ENCODE measurements at regions not wholly inside any gene's neighbourhood (a gene's known extent, or its start where the extent isn't known, plus 50 kb on each side); places are given as distances from the start of the nearest gene placed in this dataset.

GRCh38 chr16:5604770-5605169, 507.2 kb upstream of the EEF2KMT start:
- Histone ChIP-seq H3K4me1 (ENCODE audit: insufficient read depth) (no peaks in the 10 kb centered on the region), H3K27me3 (replicated peaks; ENCODE audit: insufficient read depth) (no peaks in the 10 kb centered on the region), H4K20me1 (ENCODE audit: insufficient read depth) (no peaks in the 10 kb centered on the region), H3K36me3 (ENCODE audit: low read depth) (no peaks in the 10 kb centered on the region), H3K9ac (no peak overlapping the region), H3K4me2 (ENCODE audit: unreplicated experiment) (no peak overlapping the region), H3K9me3 (ENCODE audit: low read depth) (no peaks in the 10 kb centered on the region), H3K4me3 (no peak overlapping the region), H3K79me2 (ENCODE audit: insufficient read depth) (no peaks in the 10 kb centered on the region), H2AFZ (no peak overlapping the region), H3F3A (ENCODE audit: insufficient read depth) (no peaks in the 10 kb centered on the region), H3K27ac (no peak overlapping the region), H3K9me2 (ENCODE audit: insufficient read depth) (no peaks in the 10 kb centered on the region)
- in situ Hi-C loops (cut with MboI) = no loop called here
- DNase-seq = no peak
- no peak for TF ChIP-seq EZH2phosphoT487 (IDR thresholded peaks at IDR 0.05; ENCODE audit: insufficient read depth, low read depth)
- TF ChIP-seq EZH2 (IDR thresholded peaks at IDR 0.05; ENCODE audit: insufficient read depth, poor library complexity, severe bottlenecking) = no peak
- WGBS, 2 experiments (ENCODE audit: low coverage in 1 of 2, low lambda C conversion rate in 2 of 2, missing lambda C conversion rate in 2 of 2) = 17 to 19% methylated on average over 8 of the region's 8 CpGs

GRCh38 chr16:5603836-5604235, 506.2 kb upstream of the EEF2KMT start:
- no peaks in the 10 kb centered on the region for H4K20me1 ChIP-seq (ENCODE audit: insufficient read depth)
- no peak overlapping the region for H3K9ac ChIP-seq
- TF ChIP-seq EZH2phosphoT487 (IDR thresholded peaks at IDR 0.05; ENCODE audit: insufficient read depth, low read depth) = no peak
- TF ChIP-seq EZH2 (IDR thresholded peaks at IDR 0.05; ENCODE audit: insufficient read depth, poor library complexity, severe bottlenecking) = no peak
- no peak for DNase-seq
- H3F3A ChIP-seq (ENCODE audit: insufficient read depth) = no peaks in the 10 kb centered on the region
- no peaks in the 10 kb centered on the region for H3K79me2 ChIP-seq (ENCODE audit: insufficient read depth)
- H3K36me3 ChIP-seq (ENCODE audit: low read depth) = no peaks in the 10 kb centered on the region
- WGBS, 2 experiments (ENCODE audit: low coverage in 1 of 2, low lambda C conversion rate in 2 of 2, missing lambda C conversion rate in 2 of 2) = 18 to 24% methylated on average over 4 of the region's 4 CpGs
- no peak overlapping the region for H3K27ac ChIP-seq
- in situ Hi-C loops (cut with MboI) = no loop called here
- no peak overlapping the region for H3K4me3 ChIP-seq
- no peaks in the 10 kb centered on the region for H3K4me1 ChIP-seq (ENCODE audit: insufficient read depth)
- H3K9me3 ChIP-seq (ENCODE audit: low read depth) = no peaks in the 10 kb centered on the region
- H3K4me2 ChIP-seq (ENCODE audit: unreplicated experiment) = no peak overlapping the region
- no peaks in the 10 kb centered on the region for H3K27me3 ChIP-seq (replicated peaks; ENCODE audit: insufficient read depth)
- H3K9me2 ChIP-seq (ENCODE audit: insufficient read depth) = no peaks in the 10 kb centered on the region
- H2AFZ ChIP-seq = no peak overlapping the region

- 0% methylated on average over 1 of the region's 1 CpG for WGBS, 2 experiments (ENCODE audit: low coverage in 1 of 2, low lambda C conversion rate in 2 of 2, missing lambda C conversion rate in 2 of 2)
- in situ Hi-C loops (cut with MboI) = no loop called here
- no peaks in the 10 kb centered on the region for H3F3A ChIP-seq (ENCODE audit: insufficient read depth)
- no peaks in the 10 kb centered on the region for H4K20me1 ChIP-seq (ENCODE audit: insufficient read depth)
- TF ChIP-seq EZH2 (IDR thresholded peaks at IDR 0.05; ENCODE audit: insufficient read depth, poor library complexity, severe bottlenecking) = no peak
- TF ChIP-seq EZH2phosphoT487 (IDR thresholded peaks at IDR 0.05; ENCODE audit: insufficient read depth, low read depth) = no peak
- no peaks in the 10 kb centered on the region for H3K27me3 ChIP-seq (replicated peaks; ENCODE audit: insufficient read depth)
- no peak overlapping the region for H3K27ac ChIP-seq
- DNase-seq = no peak
- H3K79me2 ChIP-seq (ENCODE audit: insufficient read depth) = no peaks in the 10 kb centered on the region
- no peak overlapping the region for H3K4me2 ChIP-seq (ENCODE audit: unreplicated experiment)
- no peak overlapping the region for H3K4me3 ChIP-seq
- H3K9me3 ChIP-seq (ENCODE audit: low read depth) = no peaks in the 10 kb centered on the region
- H3K4me1 ChIP-seq (ENCODE audit: insufficient read depth) = no peaks in the 10 kb centered on the region
- no peak overlapping the region for H2AFZ ChIP-seq
- no peaks in the 10 kb centered on the region for H3K36me3 ChIP-seq (ENCODE audit: low read depth)
- H3K9ac ChIP-seq = no peak overlapping the region
- H3K9me2 ChIP-seq (ENCODE audit: insufficient read depth) = no peaks in the 10 kb centered on the region
Measured at GRCh38 chr16:5601957-5602356, 504.4 kb upstream of the EEF2KMT start.

- no peak for TF ChIP-seq EZH2phosphoT487 (IDR thresholded peaks at IDR 0.05; ENCODE audit: insufficient read depth, low read depth)
- TF ChIP-seq EZH2 (IDR thresholded peaks at IDR 0.05; ENCODE audit: insufficient read depth, poor library complexity, severe bottlenecking) = no peak
- Histone ChIP-seq H3K9ac (no peak overlapping the region), H3K9me2 (ENCODE audit: insufficient read depth) (no peaks in the 10 kb centered on the region), H4K20me1 (ENCODE audit: insufficient read depth) (no peaks in the 10 kb centered on the region), H3F3A (ENCODE audit: insufficient read depth) (no peaks in the 10 kb centered on the region), H2AFZ (no peak overlapping the region), H3K36me3 (ENCODE audit: low read depth) (no peaks in the 10 kb centered on the region), H3K4me1 (ENCODE audit: insufficient read depth) (no peaks in the 10 kb centered on the region), H3K4me2 (ENCODE audit: unreplicated experiment) (no peak overlapping the region), H3K27ac (no peak overlapping the region), H3K4me3 (no peak overlapping the region), H3K79me2 (ENCODE audit: insufficient read depth) (no peaks in the 10 kb centered on the region), H3K9me3 (ENCODE audit: low read depth) (no peaks in the 10 kb centered on the region), H3K27me3 (replicated peaks; ENCODE audit: insufficient read depth) (no peaks in the 10 kb centered on the region)
- DNase-seq = no peak
- WGBS, 2 experiments (ENCODE audit: low coverage in 1 of 2, low lambda C conversion rate in 2 of 2, missing lambda C conversion rate in 2 of 2) = 33 to 34% methylated on average over 7 of the region's 7 CpGs
- in situ Hi-C loops (cut with MboI) = no loop called here
Measured at GRCh38 chr16:5598793-5599192, 501.2 kb upstream of the EEF2KMT start.

GRCh38 chr16:5595849-5596248, 498.3 kb upstream of the EEF2KMT start:
- H3K27me3 ChIP-seq (replicated peaks; ENCODE audit: insufficient read depth) = no peaks in the 10 kb centered on the region
- no peak overlapping the region for H3K4me3 ChIP-seq
- WGBS, 2 experiments (ENCODE audit: low coverage in 1 of 2, low lambda C conversion rate in 2 of 2, missing lambda C conversion rate in 2 of 2) = 24 to 34% methylated on average over 3 of the region's 3 CpGs
- no peaks in the 10 kb centered on the region for H3K79me2 ChIP-seq (ENCODE audit: insufficient read depth)
- no peak overlapping the region for H3K9ac ChIP-seq
- H3K4me1 ChIP-seq (ENCODE audit: insufficient read depth) = no peaks in the 10 kb centered on the region
- H3K27ac ChIP-seq = no peak overlapping the region
- H3K36me3 ChIP-seq (ENCODE audit: low read depth) = no peaks in the 10 kb centered on the region
- H2AFZ ChIP-seq = no peak overlapping the region
- H3K9me3 ChIP-seq (ENCODE audit: low read depth) = no peaks in the 10 kb centered on the region
- TF ChIP-seq EZH2 (IDR thresholded peaks at IDR 0.05; ENCODE audit: insufficient read depth, poor library complexity, severe bottlenecking) (no peak), EZH2phosphoT487 (IDR thresholded peaks at IDR 0.05; ENCODE audit: insufficient read depth, low read depth) (no peak)
- in situ Hi-C loops (cut with MboI) = no loop called here
- no peaks in the 10 kb centered on the region for H3K9me2 ChIP-seq (ENCODE audit: insufficient read depth)
- H4K20me1 ChIP-seq (ENCODE audit: insufficient read depth) = no peaks in the 10 kb centered on the region
- no peak for DNase-seq
- no peak overlapping the region for H3K4me2 ChIP-seq (ENCODE audit: unreplicated experiment)
- H3F3A ChIP-seq (ENCODE audit: insufficient read depth) = no peaks in the 10 kb centered on the region

All from GM23248 (cell line).